ENCODE measurements at regions not wholly inside any gene's neighbourhood (a gene's known extent, or its start where the extent isn't known, plus 50 kb on each side); places are given as distances from the start of the nearest gene placed in this dataset.

- TF ChIP-seq, protein P1, sequence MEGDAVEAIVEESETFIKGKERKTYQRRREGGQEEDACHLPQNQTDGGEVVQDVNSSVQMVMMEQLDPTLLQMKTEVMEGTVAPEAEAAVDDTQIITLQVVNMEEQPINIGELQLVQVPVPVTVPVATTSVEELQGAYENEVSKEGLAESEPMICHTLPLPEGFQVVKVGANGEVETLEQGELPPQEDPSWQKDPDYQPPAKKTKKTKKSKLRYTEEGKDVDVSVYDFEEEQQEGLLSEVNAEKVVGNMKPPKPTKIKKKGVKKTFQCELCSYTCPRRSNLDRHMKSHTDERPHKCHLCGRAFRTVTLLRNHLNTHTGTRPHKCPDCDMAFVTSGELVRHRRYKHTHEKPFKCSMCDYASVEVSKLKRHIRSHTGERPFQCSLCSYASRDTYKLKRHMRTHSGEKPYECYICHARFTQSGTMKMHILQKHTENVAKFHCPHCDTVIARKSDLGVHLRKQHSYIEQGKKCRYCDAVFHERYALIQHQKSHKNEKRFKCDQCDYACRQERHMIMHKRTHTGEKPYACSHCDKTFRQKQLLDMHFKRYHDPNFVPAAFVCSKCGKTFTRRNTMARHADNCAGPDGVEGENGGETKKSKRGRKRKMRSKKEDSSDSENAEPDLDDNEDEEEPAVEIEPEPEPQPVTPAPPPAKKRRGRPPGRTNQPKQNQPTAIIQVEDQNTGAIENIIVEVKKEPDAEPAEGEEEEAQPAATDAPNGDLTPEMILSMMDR (IDR thresholded peaks at IDR 0.05): no peak
- no peak for TF ChIP-seq EZH2 (IDR thresholded peaks at IDR 0.05; ENCODE audit: borderline replicate concordance, insufficient read depth, low read depth, low read length, poor library complexity, severe bottlenecking)
These were observed 643.9 kb upstream of the SGCG start for GRCh38 chr13:22536851-22537250.

Measured in B cell (primary cell).